Spleen (tissue), 3 donors: ENCODE measurements at regions not wholly inside any gene's neighbourhood (a gene's known extent, or its start where the extent isn't known, plus 50 kb on each side); places are given as distances from the start of the nearest gene placed in this dataset.

Experiments
- POLR2A ChIP-seq, 3 donors: fragments of 450-650 bp; IDR thresholded peaks; one replicate each; pipeline ENCODE4 v1.5.1; 2017; ENCODE audit warnings: antibody characterized with exemption in 3 of 3, mild to moderate bottlenecking in 1 of 3
- POLR2AphosphoS5 ChIP-seq, 3 donors: sonication (generic); formaldehyde crosslinking; IDR thresholded peaks; one replicate each; pipeline ENCODE4 v1.5.1; 2017; ENCODE audit warnings: antibody characterized with exemption in 3 of 3

GRCh38 chr13:104385404-104385803, 1319.2 kb upstream of the SLC10A2 start:
- TF ChIP-seq POLR2AphosphoS5 (IDR thresholded peaks at IDR 0.05) (no peak), POLR2A (IDR thresholded peaks at IDR 0.05) (no peak)
